D721Med (cell line): ENCODE measurements at regions not wholly inside any gene's neighbourhood (a gene's known extent, or its start where the extent isn't known, plus 50 kb on each side); places are given as distances from the start of the nearest gene placed in this dataset.
A peak's percentile ranks its signal among the peaks of the same experiment; 100 is the strongest.

Source experiments
- DNase-seq: peaks from one replicate; pipeline ENCODE4 v3.0.0; 2011; ENCODE audit warnings: low spot score; ENCODE audit not compliant: insufficient read length
- FAIRE-seq: peaks from 2 replicates; lab custom pipeline; 2011; peaks lifted over from hg19 to GRCh38; lab: Jason Lieb, UNC
- TF ChIP-seq, protein P1 (sequence below): IDR thresholded peaks from 2 replicates; pipeline ENCODE4 v1.5.1; 2012; ENCODE audit warnings: mild to moderate bottlenecking, control low read depth; ENCODE audit not compliant: insufficient read depth; ENCODE audit errors: missing control alignments

DNA sequence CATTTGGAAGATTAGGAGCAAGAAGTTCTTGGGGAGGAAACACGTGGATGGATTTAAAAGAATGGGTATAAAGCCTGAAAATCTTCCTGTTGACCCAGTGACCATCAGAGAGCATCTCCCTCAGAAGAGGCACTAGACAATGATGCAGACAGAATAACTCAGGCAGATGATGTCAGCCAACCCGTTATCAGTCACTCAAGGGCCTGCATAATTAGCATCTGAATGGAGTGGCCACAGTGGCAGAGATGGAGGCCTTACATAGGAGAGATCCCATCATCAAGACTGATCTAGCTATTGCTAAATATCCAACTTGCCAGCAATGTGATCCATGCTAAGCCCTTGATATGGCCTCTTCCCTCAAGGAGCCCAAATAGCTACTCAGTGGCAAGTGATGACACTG, 70.7 kb upstream of the CD82 start:
- TF ChIP-seq, protein P1, sequence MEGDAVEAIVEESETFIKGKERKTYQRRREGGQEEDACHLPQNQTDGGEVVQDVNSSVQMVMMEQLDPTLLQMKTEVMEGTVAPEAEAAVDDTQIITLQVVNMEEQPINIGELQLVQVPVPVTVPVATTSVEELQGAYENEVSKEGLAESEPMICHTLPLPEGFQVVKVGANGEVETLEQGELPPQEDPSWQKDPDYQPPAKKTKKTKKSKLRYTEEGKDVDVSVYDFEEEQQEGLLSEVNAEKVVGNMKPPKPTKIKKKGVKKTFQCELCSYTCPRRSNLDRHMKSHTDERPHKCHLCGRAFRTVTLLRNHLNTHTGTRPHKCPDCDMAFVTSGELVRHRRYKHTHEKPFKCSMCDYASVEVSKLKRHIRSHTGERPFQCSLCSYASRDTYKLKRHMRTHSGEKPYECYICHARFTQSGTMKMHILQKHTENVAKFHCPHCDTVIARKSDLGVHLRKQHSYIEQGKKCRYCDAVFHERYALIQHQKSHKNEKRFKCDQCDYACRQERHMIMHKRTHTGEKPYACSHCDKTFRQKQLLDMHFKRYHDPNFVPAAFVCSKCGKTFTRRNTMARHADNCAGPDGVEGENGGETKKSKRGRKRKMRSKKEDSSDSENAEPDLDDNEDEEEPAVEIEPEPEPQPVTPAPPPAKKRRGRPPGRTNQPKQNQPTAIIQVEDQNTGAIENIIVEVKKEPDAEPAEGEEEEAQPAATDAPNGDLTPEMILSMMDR: no peak
- no peak for FAIRE-seq
- DNase-seq: no peak

DNA sequence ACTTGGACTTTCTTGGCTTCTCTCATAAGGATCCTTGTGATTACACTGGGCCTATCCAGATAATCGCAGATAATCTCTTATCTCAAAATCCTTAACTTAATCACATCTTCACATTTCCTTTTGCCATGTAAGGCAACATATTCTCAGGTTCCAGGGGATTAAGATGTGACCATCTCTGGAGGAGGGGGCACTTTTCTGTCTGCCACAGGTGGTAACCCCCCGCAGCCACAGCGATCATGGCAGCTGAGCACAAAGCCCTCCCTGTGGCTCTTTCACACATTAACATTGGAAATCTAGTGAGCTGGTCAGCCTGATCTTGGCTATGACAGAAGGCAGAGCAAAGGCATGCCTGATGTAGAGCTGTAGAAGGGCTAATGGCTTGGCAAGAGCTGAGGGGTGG, 69.1 kb upstream of the CD82 start:
- DNase-seq (no peak), FAIRE-seq (peak; percentile 55)
- TF ChIP-seq, protein P1: no peak

GRCh38 chr11:44498089-44498871, 67.2 kb upstream of the CD82 start:
- DNase-seq (no peak), FAIRE-seq (no peak)
- TF ChIP-seq, protein P1: no peak

GRCh38 chr11:44502506-44502905, 63.0 kb upstream of the CD82 start:
- FAIRE-seq (no peak), DNase-seq (no peak)
- TF ChIP-seq, protein P1: no peak

GRCh38 chr11:44505581-44506054, 59.8 kb upstream of the CD82 start:
- DNase-seq (no peak), FAIRE-seq (no peak)
- TF ChIP-seq, protein P1: no peak

DNA sequence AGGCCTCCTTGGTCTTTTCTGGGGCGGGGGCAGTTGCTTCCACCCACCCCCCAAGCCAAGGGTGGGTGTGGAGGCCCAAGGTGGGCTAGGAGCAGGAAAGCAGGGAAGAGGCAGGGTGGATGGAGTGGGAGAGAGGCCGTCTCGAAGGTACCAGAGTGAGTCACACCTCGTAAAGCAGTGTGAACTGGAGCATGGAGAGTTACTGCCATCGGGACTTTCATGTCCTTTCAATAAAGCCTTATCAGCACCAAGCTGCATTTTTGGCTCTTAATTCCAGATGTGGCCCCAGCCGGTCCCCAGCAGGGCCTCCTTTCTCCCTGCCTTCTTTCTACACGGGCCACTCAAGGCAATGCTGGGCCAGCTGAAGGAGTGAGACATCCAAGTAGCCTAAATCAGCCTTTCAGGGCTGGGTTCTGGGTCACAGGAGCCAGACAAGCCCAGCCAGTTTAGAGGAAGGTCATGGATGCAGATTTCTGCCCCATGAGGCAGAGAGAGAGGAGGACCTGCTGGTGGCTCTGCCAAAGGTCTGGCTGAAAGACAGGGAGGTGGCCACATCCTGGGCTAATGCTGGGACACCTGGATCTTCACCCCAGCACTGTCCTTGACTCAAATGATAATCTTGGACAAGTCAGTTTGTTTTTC, 59.0 kb upstream of the CD82 start:
- FAIRE-seq (no peak), DNase-seq (no peak)
- TF ChIP-seq, protein P1: no peak

- DNase-seq (no peak), FAIRE-seq (no peak)
- TF ChIP-seq, protein P1: no peak
Observed at GRCh38 chr11:44507491-44507890, 58.0 kb upstream of the CD82 start.
